Activated CD8-positive, alpha-beta memory T cell treated with anti-CD3 and anti-CD28 coated beads, Interleukin-2, amount 10 ng/mL, durations not matched to agents 7 days and 5 days (primary cell): ENCODE measurements at regions not wholly inside any gene's neighbourhood (a gene's known extent, or its start where the extent isn't known, plus 50 kb on each side); places are given as distances from the start of the nearest gene placed in this dataset.
"Not testable (repeated sequence)": the region's sequence is repeated elsewhere in the genome, so short reads cannot be mapped to it uniquely, and the experiment has no call there.

Source experiments
- ATAC-seq: fragments of 150-1000 bp; cut with Tn5 transposase; one replicate; pipeline ENCODE4 v1.10.0; 2021; ENCODE audit warnings: moderate library complexity
- CTCF ChIA-PET: fragments of 350-600 bp; sonication (Branson Sonifier 250); formaldehyde crosslinking; loops from one replicate; lab custom pipeline; 2021; ENCODE audit warnings: antibody characterized with exemption; lab: Charles Lee
- DNase-seq: peaks from one replicate; pipeline ENCODE4 v3.0.0-alpha.2; 2020
- H3K27ac Mint-ChIP-seq: one replicate; pipeline ENCODE4 v1.8.0; 2021; ENCODE audit warnings: mild to moderate bottlenecking, mixed read lengths
- H3K27me3 Mint-ChIP-seq: one replicate; pipeline ENCODE4 v1.8.0; 2021; ENCODE audit warnings: mixed read lengths
- H3K36me3 Mint-ChIP-seq: one replicate; pipeline ENCODE4 v1.8.0; 2021; ENCODE audit warnings: mild to moderate bottlenecking, mixed read lengths
- H3K4me1 Mint-ChIP-seq: one replicate; pipeline ENCODE4 v1.8.0; 2021; ENCODE audit warnings: mixed read lengths
- H3K4me3 Mint-ChIP-seq: one replicate; pipeline ENCODE4 v1.8.0; 2021; ENCODE audit warnings: mild to moderate bottlenecking, moderate library complexity, mixed read lengths
- H3K9me3 Mint-ChIP-seq: one replicate; pipeline ENCODE4 v1.8.0; 2022; ENCODE audit warnings: low read depth, mixed read lengths

DNA sequence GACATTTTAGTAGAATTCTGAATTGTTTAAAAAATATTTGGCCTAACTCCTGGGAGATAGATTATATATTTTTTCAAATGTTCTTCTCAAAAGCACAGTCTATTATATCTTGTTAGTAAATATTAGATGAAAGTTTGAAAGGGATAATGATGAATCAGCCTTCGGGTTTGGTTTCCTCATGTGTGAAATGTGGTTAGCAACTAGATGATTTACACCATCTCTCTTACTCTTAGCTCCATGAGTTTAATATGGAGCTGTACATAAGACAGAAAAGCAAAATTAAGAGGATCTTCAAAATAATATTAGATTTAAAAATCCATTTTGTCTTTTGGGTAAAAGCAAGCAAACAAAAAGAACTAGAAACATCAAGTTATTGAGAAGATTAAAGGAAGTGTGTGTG is 120.8 kb upstream of the SFRP2 start:
- no peaks in the 10 kb centered on the region for H3K36me3 Mint-ChIP-seq
- CTCF ChIA-PET, result no interaction called here
- H3K27me3 Mint-ChIP-seq, result peaks cover 18% of the 10 kb centered on the region
- H3K27ac Mint-ChIP-seq, result no peak overlapping the region
- no peaks in the 10 kb centered on the region for H3K4me1 Mint-ChIP-seq
- no peak for ATAC-seq
- H3K4me3 Mint-ChIP-seq, result no peak overlapping the region
- no peak for DNase-seq
- no peaks in the 10 kb centered on the region for H3K9me3 Mint-ChIP-seq

DNA sequence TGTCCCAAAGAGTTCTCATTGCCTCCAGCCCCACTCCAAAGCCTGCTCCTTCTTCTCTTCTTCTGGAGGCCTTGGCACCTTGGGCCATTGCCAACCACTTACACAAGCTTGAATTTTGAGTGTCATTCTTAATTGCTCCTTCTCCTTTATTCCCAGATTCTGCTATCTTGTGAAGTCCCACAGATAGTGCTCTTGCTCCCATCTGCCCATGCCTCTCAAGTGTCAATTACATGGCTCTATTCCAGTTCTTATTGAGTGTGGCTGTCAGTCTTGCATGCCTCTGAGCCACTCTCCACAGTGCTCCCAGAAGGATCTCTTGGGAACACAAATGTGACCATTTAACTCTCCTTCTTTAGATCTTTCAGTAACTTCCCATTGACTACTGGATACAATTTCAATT is 117.3 kb upstream of the SFRP2 start:
- Mint-ChIP-seq H3K4me3 (no peak overlapping the region), H3K36me3 (no peaks in the 10 kb centered on the region), H3K27ac (no peak overlapping the region), H3K27me3 (peaks cover 9% of the 10 kb centered on the region), H3K9me3 (no peaks in the 10 kb centered on the region), H3K4me1 (no peaks in the 10 kb centered on the region)
- DNase-seq (no peak), ATAC-seq (no peak)
- CTCF ChIA-PET, result no interaction called here

DNA sequence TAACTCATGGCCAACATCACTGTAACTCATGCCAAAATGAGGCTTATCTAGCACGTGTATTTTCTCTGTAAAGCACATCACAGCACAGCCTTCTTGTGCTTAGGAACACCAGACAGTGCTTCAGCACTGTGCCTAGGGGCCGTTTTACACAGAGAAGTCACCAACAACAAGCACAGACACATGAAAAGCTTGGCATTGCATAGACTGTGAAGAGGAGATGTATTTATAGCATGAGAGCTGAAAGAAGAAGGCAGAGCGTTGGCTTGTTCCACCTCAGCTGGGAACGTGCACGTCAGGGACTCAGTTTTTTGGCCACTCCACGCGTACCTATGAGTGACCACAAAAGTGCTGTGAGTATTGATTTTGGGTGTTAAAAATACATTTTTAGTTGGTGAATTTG is 116.3 kb upstream of the SFRP2 start:
- Mint-ChIP-seq H3K4me1 (no peaks in the 10 kb centered on the region), H3K9me3 (no peaks in the 10 kb centered on the region), H3K27me3 (peaks cover 9% of the 10 kb centered on the region), H3K27ac (no peak overlapping the region), H3K36me3 (no peaks in the 10 kb centered on the region), H3K4me3 (no peak overlapping the region)
- CTCF ChIA-PET, result no interaction called here
- no peak for ATAC-seq
- DNase-seq, result no peak

DNA sequence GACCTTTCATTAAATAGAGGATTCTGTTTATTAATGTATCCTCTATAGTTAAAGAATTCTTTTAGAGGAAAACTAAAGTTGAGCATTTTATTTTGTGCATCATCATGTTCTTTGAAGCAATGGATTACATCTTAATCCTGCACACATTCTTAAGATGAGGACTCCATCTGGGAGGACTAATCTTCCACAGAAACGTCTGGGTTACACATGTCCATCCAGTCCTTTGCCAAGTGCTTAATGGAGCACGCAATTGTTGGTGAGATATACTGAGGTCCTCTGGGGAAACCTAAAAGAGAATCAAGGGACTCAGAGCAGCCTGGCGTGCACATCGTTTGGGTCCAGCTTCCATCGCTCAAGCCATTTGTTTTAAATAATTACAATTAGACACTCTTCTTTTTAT is 115.1 kb upstream of the SFRP2 start:
- CTCF ChIA-PET, result interaction anchor here (0.7 kb wide), 1 partner anchor 18 kb away, joined by 3 read pairs; no protein-coding TSS in a partner anchor
- Mint-ChIP-seq H3K4me1 (no peaks in the 10 kb centered on the region), H3K36me3 (no peaks in the 10 kb centered on the region), H3K27ac (no peak overlapping the region), H3K27me3 (peaks cover 8% of the 10 kb centered on the region), H3K4me3 (no peak overlapping the region), H3K9me3 (no peaks in the 10 kb centered on the region)
- DNase-seq (no peak), ATAC-seq (no peak)

DNA sequence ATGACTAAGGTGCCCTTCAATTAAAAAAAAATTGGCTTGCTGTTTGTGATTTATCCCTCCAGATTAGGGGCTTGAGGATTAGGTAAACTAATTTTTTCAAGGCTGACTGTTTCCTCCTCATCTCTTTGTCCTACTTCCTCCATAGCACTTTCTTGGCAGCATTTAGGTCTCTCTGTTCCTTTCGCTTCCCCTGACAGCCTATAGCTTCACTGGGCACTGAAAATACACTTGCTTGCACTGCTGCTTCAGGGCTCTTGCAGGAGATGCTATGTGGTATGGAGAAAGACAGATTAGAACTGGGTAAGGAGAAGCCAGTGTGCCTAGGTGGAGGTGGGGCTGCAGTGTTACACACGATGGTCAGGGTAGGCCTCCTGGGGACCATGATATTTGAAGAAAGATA is 112.3 kb upstream of the SFRP2 start:
- H3K9me3 Mint-ChIP-seq, result no peaks in the 10 kb centered on the region
- H3K4me1 Mint-ChIP-seq, result no peaks in the 10 kb centered on the region
- CTCF ChIA-PET, result no interaction called here
- ATAC-seq (no peak), DNase-seq (no peak)
- no peak overlapping the region for H3K27ac Mint-ChIP-seq
- H3K27me3 Mint-ChIP-seq, result no peaks in the 10 kb centered on the region
- H3K36me3 Mint-ChIP-seq, result no peaks in the 10 kb centered on the region
- no peak overlapping the region for H3K4me3 Mint-ChIP-seq

DNA sequence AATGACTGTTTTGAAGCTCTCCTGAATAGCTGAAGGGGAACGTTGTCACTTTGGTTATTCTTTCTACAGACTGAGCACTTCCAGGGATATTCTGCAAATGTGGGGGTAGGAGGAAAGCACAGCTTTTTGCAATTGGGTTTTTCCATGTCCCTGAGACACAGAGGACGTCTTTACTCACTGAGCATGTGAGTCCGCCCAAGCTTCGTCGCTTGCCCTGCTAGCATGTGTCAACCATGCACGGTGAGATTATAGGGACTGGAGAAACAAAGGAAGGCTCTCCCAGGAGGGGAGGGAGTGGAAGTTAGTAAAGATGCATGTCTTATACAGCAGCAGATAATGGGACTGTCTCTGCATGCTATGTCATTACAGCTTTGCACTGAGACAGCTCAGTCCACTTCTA is 111.5 kb upstream of the SFRP2 start:
- CTCF ChIA-PET, result no interaction called here
- H3K27ac Mint-ChIP-seq, result no peak overlapping the region
- no peaks in the 10 kb centered on the region for H3K27me3 Mint-ChIP-seq
- no peaks in the 10 kb centered on the region for H3K36me3 Mint-ChIP-seq
- no peaks in the 10 kb centered on the region for H3K4me1 Mint-ChIP-seq
- H3K9me3 Mint-ChIP-seq, result no peaks in the 10 kb centered on the region
- no peak overlapping the region for H3K4me3 Mint-ChIP-seq
- DNase-seq, result no peak
- no peak for ATAC-seq

DNA sequence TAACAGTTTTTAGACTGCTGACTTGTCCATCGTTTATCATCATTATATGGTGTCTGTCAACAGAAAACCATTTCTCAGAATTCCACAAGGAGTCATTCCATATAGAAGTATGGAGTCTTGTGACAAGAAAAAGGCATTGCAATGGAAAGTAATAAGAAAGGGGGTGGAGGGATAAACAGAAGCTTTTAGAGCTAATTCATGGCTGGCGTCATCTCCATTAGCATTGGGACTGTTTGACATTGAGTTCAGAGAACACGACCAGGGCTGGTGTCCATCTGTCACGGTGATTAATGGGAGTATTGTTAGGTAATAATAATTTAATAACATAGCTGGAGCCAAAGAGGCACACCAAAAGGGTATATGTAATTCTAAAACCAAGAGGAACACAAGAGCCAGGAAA is 101.9 kb upstream of the SFRP2 start:
- H3K27ac Mint-ChIP-seq, result no peak overlapping the region
- H3K27me3 Mint-ChIP-seq, result no peaks in the 10 kb centered on the region
- DNase-seq (no peak), ATAC-seq (no peak)
- H3K9me3 Mint-ChIP-seq, result no peaks in the 10 kb centered on the region
- H3K4me3 Mint-ChIP-seq, result no peak overlapping the region
- no peaks in the 10 kb centered on the region for H3K4me1 Mint-ChIP-seq
- CTCF ChIA-PET, result no interaction called here
- no peaks in the 10 kb centered on the region for H3K36me3 Mint-ChIP-seq

DNA sequence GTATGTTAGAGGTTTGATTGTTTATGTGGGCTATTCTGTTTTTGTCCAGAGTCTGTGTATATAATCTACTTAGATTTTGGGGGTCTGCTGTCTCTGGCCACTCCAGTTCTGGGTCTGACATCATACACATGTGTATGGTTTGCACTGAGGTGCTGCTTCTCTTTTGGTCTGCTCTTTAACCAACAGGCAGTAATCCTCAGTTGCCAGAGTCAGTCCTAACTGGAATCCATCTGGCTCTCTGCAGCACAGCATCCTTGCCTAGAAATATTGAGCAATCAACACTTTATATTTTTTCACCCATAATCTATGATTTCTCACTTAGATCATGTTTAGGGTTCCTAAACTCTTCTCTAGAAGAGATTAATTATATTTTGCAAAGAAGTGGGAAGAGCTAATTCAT is 98.3 kb upstream of the SFRP2 start:
- DNase-seq, result no peak
- ATAC-seq, result no peak
- H3K27ac Mint-ChIP-seq, result no peak overlapping the region
- H3K4me3 Mint-ChIP-seq, result no peak overlapping the region
- no peaks in the 10 kb centered on the region for H3K36me3 Mint-ChIP-seq
- no peaks in the 10 kb centered on the region for H3K9me3 Mint-ChIP-seq
- H3K4me1 Mint-ChIP-seq, result no peaks in the 10 kb centered on the region
- H3K27me3 Mint-ChIP-seq, result no peaks in the 10 kb centered on the region
- CTCF ChIA-PET, result no interaction called here

DNA sequence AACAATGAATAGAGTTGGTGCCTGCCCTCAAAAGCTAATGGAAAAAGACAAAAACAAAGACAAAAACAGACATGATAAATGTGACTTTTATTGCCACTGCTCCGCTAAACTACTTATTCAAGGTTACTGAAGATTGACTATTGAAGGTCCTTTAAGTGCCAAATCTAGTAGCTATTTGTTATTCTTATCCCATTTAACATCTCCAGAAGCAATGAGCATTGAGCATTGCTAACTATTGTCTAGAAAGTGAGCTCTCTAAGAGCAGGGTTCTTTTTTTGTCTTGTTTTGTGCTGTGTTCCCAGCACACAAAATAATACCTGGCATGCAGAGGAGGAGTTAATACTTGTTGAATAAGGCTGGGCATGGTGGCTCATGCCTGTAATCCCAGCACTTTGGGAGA is 95.4 kb upstream of the SFRP2 start:
- no peak overlapping the region for H3K27ac Mint-ChIP-seq
- H3K27me3 Mint-ChIP-seq, result no peaks in the 10 kb centered on the region
- peaks cover 12% of the 10 kb centered on the region for H3K9me3 Mint-ChIP-seq
- H3K4me3 Mint-ChIP-seq, result no peak overlapping the region
- H3K4me1 Mint-ChIP-seq, result no peaks in the 10 kb centered on the region
- no peak for DNase-seq
- no peaks in the 10 kb centered on the region for H3K36me3 Mint-ChIP-seq
- CTCF ChIA-PET, result no interaction called here
- ATAC-seq, result no peak

DNA sequence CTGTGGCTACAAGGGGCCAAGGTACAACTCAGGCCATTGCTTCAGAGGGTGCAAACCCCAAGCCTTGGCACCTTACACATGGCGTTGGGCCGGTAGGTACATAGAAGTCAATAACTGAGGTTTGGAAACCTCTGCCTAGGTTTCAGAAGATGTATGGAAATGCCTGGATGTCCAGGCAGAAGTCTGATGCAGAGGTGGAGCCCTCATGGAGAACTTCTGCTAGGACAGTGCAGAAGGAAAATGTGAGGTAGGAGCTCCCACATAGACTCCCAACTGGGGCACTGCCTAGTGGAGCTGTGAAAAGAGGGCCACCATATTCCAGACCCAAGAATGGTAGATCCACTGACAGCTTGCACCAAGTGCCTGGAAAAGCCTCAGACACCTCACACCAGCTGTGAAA is 92.1 kb upstream of the SFRP2 start:
- Mint-ChIP-seq H3K9me3 (peaks cover 12% of the 10 kb centered on the region), H3K36me3 (no peaks in the 10 kb centered on the region), H3K27ac (no peak overlapping the region), H3K4me1 (no peaks in the 10 kb centered on the region), H3K27me3 (no peaks in the 10 kb centered on the region), H3K4me3 (no peak overlapping the region)
- CTCF ChIA-PET, result no interaction called here
- ATAC-seq, result no peak
- DNase-seq, result no peak

DNA sequence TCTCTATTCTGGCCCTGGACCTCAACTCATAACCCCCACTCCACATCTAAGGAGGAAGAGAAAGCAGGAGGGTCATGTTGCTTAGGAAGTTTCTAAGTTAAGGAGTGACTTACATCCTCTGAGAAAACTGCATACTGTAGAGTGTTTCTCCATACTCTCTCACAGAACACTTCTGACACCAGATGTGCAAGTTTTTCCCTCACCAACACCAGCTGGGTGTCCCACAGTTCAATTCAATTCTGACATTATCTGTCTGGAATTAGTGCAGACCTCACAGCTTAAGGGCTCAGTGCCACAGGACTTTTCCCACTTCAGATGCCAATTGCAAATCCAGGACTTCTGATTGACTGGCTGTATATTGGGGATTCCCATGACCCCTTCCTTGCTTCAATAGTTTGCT is 89.0 kb upstream of the SFRP2 start:
- Mint-ChIP-seq H3K9me3 (peaks cover 12% of the 10 kb centered on the region), H3K36me3 (no peaks in the 10 kb centered on the region), H3K27me3 (no peaks in the 10 kb centered on the region), H3K4me3 (no peak overlapping the region), H3K27ac (no peak overlapping the region), H3K4me1 (no peaks in the 10 kb centered on the region)
- DNase-seq (no peak), ATAC-seq (no peak)
- CTCF ChIA-PET, result no interaction called here

DNA sequence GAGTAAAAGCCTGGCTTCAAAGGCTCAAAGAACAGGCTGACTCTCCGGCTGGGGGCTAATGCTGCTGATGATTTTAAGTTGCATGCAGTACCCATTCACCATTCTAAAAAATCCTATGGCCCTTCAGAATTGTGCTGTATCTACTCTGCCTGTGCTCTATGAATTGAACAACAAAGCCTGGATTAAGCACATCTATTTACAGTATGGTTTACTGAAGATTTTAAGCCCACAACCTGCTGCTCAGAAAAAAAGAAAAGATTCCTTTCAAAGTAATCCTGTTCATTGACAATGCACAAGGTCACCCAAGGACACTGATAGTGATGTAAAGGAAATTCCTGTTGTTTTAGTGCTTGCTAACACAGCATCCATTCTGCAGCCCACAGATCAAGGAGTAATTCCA is 84.9 kb upstream of the SFRP2 start:
- Mint-ChIP-seq H3K36me3 (no peaks in the 10 kb centered on the region), H3K4me3 (no peak overlapping the region), H3K27ac (no peak overlapping the region), H3K4me1 (no peaks in the 10 kb centered on the region), H3K27me3 (no peaks in the 10 kb centered on the region), H3K9me3 (peaks cover under 1% of the 10 kb centered on the region)
- DNase-seq (no peak), ATAC-seq (no peak)
- CTCF ChIA-PET, result no interaction called here

DNA sequence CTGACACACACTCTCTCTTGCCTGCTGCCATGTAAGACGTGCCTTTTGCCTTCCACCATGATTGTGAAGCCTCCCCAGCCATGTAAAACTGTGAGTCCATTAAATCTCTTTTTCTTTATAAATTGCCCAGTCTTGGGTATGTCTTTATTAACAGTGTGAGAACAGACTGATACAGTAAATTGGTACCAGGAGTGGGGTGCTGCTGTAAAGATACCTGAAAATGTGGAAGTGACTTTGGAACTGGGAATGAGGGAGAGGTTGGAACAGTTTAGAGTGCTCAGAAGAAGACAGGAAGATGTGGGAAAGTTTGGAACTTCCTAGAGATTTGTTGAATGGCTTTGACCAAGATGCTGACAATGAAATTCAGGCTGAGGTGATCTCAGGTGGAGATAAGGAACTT is 77.9 kb upstream of the SFRP2 start:
- DNase-seq, H3K27me3 Mint-ChIP-seq, H3K4me3 Mint-ChIP-seq, ATAC-seq, CTCF ChIA-PET, H3K27ac Mint-ChIP-seq, H3K4me1 Mint-ChIP-seq, H3K36me3 Mint-ChIP-seq: not testable (repeated sequence)
- peaks cover 18% of the 10 kb centered on the region for H3K9me3 Mint-ChIP-seq

DNA sequence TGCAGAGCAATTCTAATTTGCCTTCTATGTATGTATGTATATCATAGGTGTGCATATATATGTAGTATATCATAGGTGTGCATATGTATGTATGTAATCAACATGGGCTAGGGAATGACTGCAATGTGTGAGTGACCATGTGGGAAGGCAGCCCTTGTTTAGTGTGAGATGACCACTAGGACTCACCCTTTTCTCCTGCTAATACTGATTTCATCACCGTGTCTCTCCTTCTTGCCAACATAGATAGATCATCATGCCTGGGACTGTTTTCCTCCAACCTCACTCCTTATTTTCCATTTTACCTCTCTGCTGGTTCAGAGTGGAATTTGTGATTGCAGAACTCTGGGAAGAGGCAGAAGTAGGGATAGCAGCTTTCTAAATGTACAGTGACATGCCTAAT is 63.6 kb upstream of the SFRP2 start:
- no peak for DNase-seq

DNA sequence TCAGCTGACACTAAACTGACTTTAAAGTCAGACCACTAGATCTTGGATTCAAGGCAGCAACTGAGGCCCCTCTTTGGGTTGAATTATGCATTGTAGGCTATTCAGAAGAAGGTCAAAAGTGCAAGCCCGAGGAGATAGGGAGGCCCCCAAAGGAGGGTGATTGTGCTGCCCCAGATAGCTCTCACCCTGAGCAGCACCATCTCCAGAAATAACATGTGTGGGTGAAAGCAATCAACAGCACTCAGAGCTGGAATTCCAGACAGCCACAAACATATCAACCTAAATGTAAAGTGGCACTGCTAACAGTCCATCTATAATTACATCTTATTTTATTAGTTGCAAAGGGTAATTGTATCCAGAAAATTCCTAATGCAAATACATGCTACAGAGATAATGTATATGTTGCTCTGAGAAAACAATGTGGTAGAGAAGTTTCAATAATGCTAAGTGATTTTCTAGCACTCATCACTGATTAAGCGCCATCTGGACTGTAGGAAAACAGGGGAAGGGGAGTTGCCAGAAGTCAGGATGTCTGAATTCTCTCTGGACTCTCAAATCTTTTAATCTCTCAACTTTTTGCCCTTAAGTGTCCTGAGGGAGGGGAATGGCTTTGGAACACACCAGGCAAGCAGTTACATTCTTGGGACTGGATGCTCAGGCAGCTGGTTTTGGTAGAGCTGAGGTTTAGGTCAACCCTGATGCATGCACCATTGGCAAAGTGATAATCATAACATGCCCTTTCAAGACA is 61.8 kb upstream of the SFRP2 start:
- ATAC-seq, result no peak
- H3K4me3 Mint-ChIP-seq, result no peak overlapping the region
- CTCF ChIA-PET, result no interaction called here

More for the DNA sequence above, 63.6 kb upstream of the SFRP2 start:
- H3K36me3 Mint-ChIP-seq, result no peaks in the 10 kb centered on the region
- no peaks in the 10 kb centered on the region for H3K27me3 Mint-ChIP-seq
- H3K9me3 Mint-ChIP-seq, result no peaks in the 10 kb centered on the region
- ATAC-seq, result no peak
- H3K4me3 Mint-ChIP-seq, result no peak overlapping the region
- no peaks in the 10 kb centered on the region for H3K4me1 Mint-ChIP-seq
- CTCF ChIA-PET, result no interaction called here
- H3K27ac Mint-ChIP-seq, result no peak overlapping the region

More for the DNA sequence above, 61.8 kb upstream of the SFRP2 start:
- Mint-ChIP-seq H3K9me3 (no peaks in the 10 kb centered on the region), H3K27ac (no peak overlapping the region), H3K4me1 (no peaks in the 10 kb centered on the region), H3K36me3 (no peaks in the 10 kb centered on the region), H3K27me3 (no peaks in the 10 kb centered on the region)
- no peak for DNase-seq
